ENCODE measurements at regions not wholly inside any gene's neighbourhood (a gene's known extent, or its start where the extent isn't known, plus 50 kb on each side); places are given as distances from the start of the nearest gene placed in this dataset.

GRCh38 chr1:184219414-184219813 is 167.4 kb upstream of the C1orf21 start:
- Histone ChIP-seq H3K27me3 (ENCODE audit: control insufficient read depth, insufficient read depth) (no peaks in the 10 kb centered on the region), H3K9me3 (ENCODE audit: control insufficient read depth, low read length) (no peaks in the 10 kb centered on the region), H3K4me1 (ENCODE audit: control insufficient read depth, insufficient read depth, low read length) (no peaks in the 10 kb centered on the region), H3K27ac (ENCODE audit: low read length) (no peak overlapping the region), H3K4me3 (ENCODE audit: low read length) (no peak overlapping the region)
- WGBS = 43% methylated on average over 3 of the region's 3 CpGs
- intact Hi-C loops (cut with DNase I) = no loop called here
- DNase-seq (no peak), ATAC-seq (no peak)

GRCh38 chr1:184219883-184220282 is 166.9 kb upstream of the C1orf21 start:
- H3K9me3 ChIP-seq (ENCODE audit: control insufficient read depth, low read length) = no peaks in the 10 kb centered on the region
- intact Hi-C loops (cut with DNase I) = loop anchor here in 2 of 4 donors (5.0 to 10.0 kb wide), 3 partner anchors 143 to 455 kb away; no protein-coding TSS in a partner anchor
- no peaks in the 10 kb centered on the region for H3K4me1 ChIP-seq (ENCODE audit: control insufficient read depth, insufficient read depth, low read length)
- 95% methylated on average over 8 of the region's 8 CpGs for WGBS
- H3K27ac ChIP-seq (ENCODE audit: low read length) = no peak overlapping the region
- DNase-seq (no peak), ATAC-seq (no peak)
- H3K4me3 ChIP-seq (ENCODE audit: low read length) = no peak overlapping the region
- no peaks in the 10 kb centered on the region for H3K27me3 ChIP-seq (ENCODE audit: control insufficient read depth, insufficient read depth)

GRCh38 chr1:184221087-184221486 is 165.7 kb upstream of the C1orf21 start:
- no peak overlapping the region for H3K27ac ChIP-seq (ENCODE audit: low read length)
- WGBS = 73% methylated on average over 2 of the region's 2 CpGs
- intact Hi-C loops (cut with DNase I) = loop anchor here in 2 of 4 donors (5.0 to 10.0 kb wide), 3 partner anchors 144 to 454 kb away; no protein-coding TSS in a partner anchor
- no peaks in the 10 kb centered on the region for H3K9me3 ChIP-seq (ENCODE audit: control insufficient read depth, low read length)
- no peak overlapping the region for H3K4me3 ChIP-seq (ENCODE audit: low read length)
- no peaks in the 10 kb centered on the region for H3K4me1 ChIP-seq (ENCODE audit: control insufficient read depth, insufficient read depth, low read length)
- ATAC-seq (no peak), DNase-seq (no peak)
- H3K27me3 ChIP-seq (ENCODE audit: control insufficient read depth, insufficient read depth) = no peaks in the 10 kb centered on the region

GRCh38 chr1:184222652-184223052 is 164.2 kb upstream of the C1orf21 start:
- intact Hi-C loops (cut with DNase I) = loop anchor here in 3 of 4 donors (2.0 to 10.0 kb wide), 4 partner anchors 145 to 452 kb away; no protein-coding TSS in a partner anchor
- H3K9me3 ChIP-seq (ENCODE audit: control insufficient read depth, low read length) = no peaks in the 10 kb centered on the region
- 24% methylated on average over 9 of the region's 9 CpGs for WGBS
- H3K4me1 ChIP-seq (ENCODE audit: control insufficient read depth, insufficient read depth, low read length) = no peaks in the 10 kb centered on the region
- DNase-seq = peak; percentile 37 to 72 (median 71)
- peak overlapping the region; percentile 11 for H3K4me3 ChIP-seq (ENCODE audit: low read length)
- H3K27me3 ChIP-seq (ENCODE audit: control insufficient read depth, insufficient read depth) = no peaks in the 10 kb centered on the region
- peak; percentile 58 to 60 for ATAC-seq
- H3K27ac ChIP-seq (ENCODE audit: low read length) = no peak overlapping the region

- DNase-seq (peak in 2 of 3 donors; percentile 21 to 54), ATAC-seq (peak in 1 of 2 donors; percentile 34)
- H3K27me3 ChIP-seq (ENCODE audit: control insufficient read depth, insufficient read depth) = no peaks in the 10 kb centered on the region
- intact Hi-C loops (cut with DNase I) = loop anchor here in 3 of 4 donors (2.0 to 10.0 kb wide), 4 partner anchors 146 to 452 kb away; no protein-coding TSS in a partner anchor
- H3K4me3 ChIP-seq (ENCODE audit: low read length) = no peak overlapping the region
- H3K9me3 ChIP-seq (ENCODE audit: control insufficient read depth, low read length) = no peaks in the 10 kb centered on the region
- 86% methylated on average over 11 of the region's 11 CpGs for WGBS
- H3K27ac ChIP-seq (ENCODE audit: low read length) = no peak overlapping the region
- no peaks in the 10 kb centered on the region for H3K4me1 ChIP-seq (ENCODE audit: control insufficient read depth, insufficient read depth, low read length)
These were observed 163.6 kb upstream of the C1orf21 start for GRCh38 chr1:184223216-184223615.

- H3K27me3 ChIP-seq (ENCODE audit: control insufficient read depth, insufficient read depth) = no peaks in the 10 kb centered on the region
- no peak overlapping the region for H3K27ac ChIP-seq (ENCODE audit: low read length)
- 95% methylated on average over 23 of the region's 23 CpGs for WGBS
- ATAC-seq = no peak
- H3K9me3 ChIP-seq (ENCODE audit: control insufficient read depth, low read length) = no peaks in the 10 kb centered on the region
- no peak for DNase-seq
- intact Hi-C loops (cut with DNase I) = loop anchor here in 2 of 4 donors (5.0 to 10.0 kb wide), 3 partner anchors 153 to 449 kb away; no protein-coding TSS in a partner anchor
- no peak overlapping the region for H3K4me3 ChIP-seq (ENCODE audit: low read length)
- H3K4me1 ChIP-seq (ENCODE audit: control insufficient read depth, insufficient read depth, low read length) = no peaks in the 10 kb centered on the region
These were observed 161.3 kb upstream of the C1orf21 start for GRCh38 chr1:184225283-184226099.

- DNase-seq = no peak
These were observed 160.7 kb upstream of the C1orf21 start for GRCh38 chr1:184226100-184226487.

GRCh38 chr1:184228558-184228957 is 158.3 kb upstream of the C1orf21 start:
- DNase-seq (no peak), ATAC-seq (no peak)
- Histone ChIP-seq H3K4me1 (ENCODE audit: control insufficient read depth, insufficient read depth, low read length) (no peaks in the 10 kb centered on the region), H3K4me3 (ENCODE audit: low read length) (no peak overlapping the region), H3K9me3 (ENCODE audit: control insufficient read depth, low read length) (no peaks in the 10 kb centered on the region), H3K27me3 (ENCODE audit: control insufficient read depth, insufficient read depth) (no peaks in the 10 kb centered on the region), H3K27ac (ENCODE audit: low read length) (no peak overlapping the region)
- intact Hi-C loops (cut with DNase I) = loop anchor here in 2 of 4 donors (5.0 to 10.0 kb wide), 3 partner anchors 156 to 446 kb away; no protein-coding TSS in a partner anchor
- WGBS = 90% methylated on average over 2 of the region's 2 CpGs

More at GRCh38 chr1:184226100-184226487, 160.7 kb upstream of the C1orf21 start:
- H3K4me1 ChIP-seq (ENCODE audit: control insufficient read depth, insufficient read depth, low read length) = no peaks in the 10 kb centered on the region
- intact Hi-C loops (cut with DNase I) = loop anchor here in 2 of 4 donors (5.0 to 10.0 kb wide), 3 partner anchors 154 to 449 kb away; no protein-coding TSS in a partner anchor
- H3K9me3 ChIP-seq (ENCODE audit: control insufficient read depth, low read length) = no peaks in the 10 kb centered on the region
- H3K27ac ChIP-seq (ENCODE audit: low read length) = no peak overlapping the region
- WGBS = 95% methylated on average over 15 of the region's 15 CpGs
- H3K4me3 ChIP-seq (ENCODE audit: low read length) = no peak overlapping the region
- no peaks in the 10 kb centered on the region for H3K27me3 ChIP-seq (ENCODE audit: control insufficient read depth, insufficient read depth)
- no peak for ATAC-seq

GRCh38 chr1:184237588-184237987 is 149.2 kb upstream of the C1orf21 start:
- no peaks in the 10 kb centered on the region for H3K9me3 ChIP-seq (ENCODE audit: control insufficient read depth, low read length)
- peak; percentile 76 to 85 for ATAC-seq
- DNase-seq = no peak
- H3K4me3 ChIP-seq (ENCODE audit: low read length) = no peak overlapping the region
- intact Hi-C loops (cut with DNase I) = no loop called here
- no peaks in the 10 kb centered on the region for H3K4me1 ChIP-seq (ENCODE audit: control insufficient read depth, insufficient read depth, low read length)
- 44% methylated on average over 4 of the region's 4 CpGs for WGBS
- no peak overlapping the region for H3K27ac ChIP-seq (ENCODE audit: low read length)
- no peaks in the 10 kb centered on the region for H3K27me3 ChIP-seq (ENCODE audit: control insufficient read depth, insufficient read depth)

GRCh38 chr1:184241446-184241845 is 145.4 kb upstream of the C1orf21 start:
- no peak overlapping the region for H3K4me3 ChIP-seq (ENCODE audit: low read length)
- ATAC-seq = no peak
- DNase-seq = no peak
- intact Hi-C loops (cut with DNase I) = loop anchor here in 1 of 4 donors (10.0 kb wide), 2 partner anchors 323 to 423 kb away; no protein-coding TSS in a partner anchor
- no peaks in the 10 kb centered on the region for H3K9me3 ChIP-seq (ENCODE audit: control insufficient read depth, low read length)
- no peaks in the 10 kb centered on the region for H3K27me3 ChIP-seq (ENCODE audit: control insufficient read depth, insufficient read depth)
- WGBS = 74% methylated on average over 2 of the region's 2 CpGs
- H3K4me1 ChIP-seq (ENCODE audit: control insufficient read depth, insufficient read depth, low read length) = no peaks in the 10 kb centered on the region
- no peak overlapping the region for H3K27ac ChIP-seq (ENCODE audit: low read length)

GRCh38 chr1:184242507-184242943 is 144.3 kb upstream of the C1orf21 start:
- Histone ChIP-seq H3K4me3 (ENCODE audit: low read length) (no peak overlapping the region), H3K9me3 (ENCODE audit: control insufficient read depth, low read length) (no peaks in the 10 kb centered on the region), H3K27ac (ENCODE audit: low read length) (no peak overlapping the region), H3K27me3 (ENCODE audit: control insufficient read depth, insufficient read depth) (no peaks in the 10 kb centered on the region), H3K4me1 (ENCODE audit: control insufficient read depth, insufficient read depth, low read length) (no peaks in the 10 kb centered on the region)
- DNase-seq (no peak), ATAC-seq (peak; percentile 84 to 91)
- intact Hi-C loops (cut with DNase I) = loop anchor here in 1 of 4 donors (10.0 kb wide), 2 partner anchors 322 to 422 kb away; no protein-coding TSS in a partner anchor
- WGBS = 48% methylated on average over 2 of the region's 2 CpGs
